NOMO-1 treated with DMSO at 0.1 percent for 48 hours (cell line): ENCODE measurements at regions not wholly inside any gene's neighbourhood (a gene's known extent, or its start where the extent isn't known, plus 50 kb on each side); places are given as distances from the start of the nearest gene placed in this dataset.
"Not testable (repeated sequence)": the region's sequence is repeated elsewhere in the genome, so short reads cannot be mapped to it uniquely, and the experiment has no call there.

Experiments
- DNase-seq: peaks from one replicate; lab custom pipeline; 2025; ENCODE audit not compliant: unreplicated experiment; lab: John Stamatoyannopoulos, UW

DNA sequence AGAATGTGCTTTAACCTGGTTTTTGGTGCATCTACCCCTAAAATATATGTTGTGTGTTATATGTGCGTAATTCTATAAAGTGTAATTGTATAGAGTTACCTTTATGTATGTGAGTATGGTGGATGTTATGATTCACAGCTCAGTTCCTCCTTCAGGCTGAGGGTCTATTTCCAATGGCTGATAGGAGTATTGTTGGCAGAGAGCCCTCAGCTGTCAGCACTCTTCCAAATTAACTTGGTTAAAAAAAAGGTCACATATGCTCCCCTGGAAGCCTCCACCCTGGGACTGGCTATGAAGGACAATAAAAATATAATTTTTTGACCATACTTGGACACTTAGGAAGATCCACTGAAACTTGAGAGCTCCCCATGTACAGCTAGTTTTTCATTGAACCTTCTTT is 250.4 kb upstream of the CDH12 start:
- DNase-seq = no peak

DNA sequence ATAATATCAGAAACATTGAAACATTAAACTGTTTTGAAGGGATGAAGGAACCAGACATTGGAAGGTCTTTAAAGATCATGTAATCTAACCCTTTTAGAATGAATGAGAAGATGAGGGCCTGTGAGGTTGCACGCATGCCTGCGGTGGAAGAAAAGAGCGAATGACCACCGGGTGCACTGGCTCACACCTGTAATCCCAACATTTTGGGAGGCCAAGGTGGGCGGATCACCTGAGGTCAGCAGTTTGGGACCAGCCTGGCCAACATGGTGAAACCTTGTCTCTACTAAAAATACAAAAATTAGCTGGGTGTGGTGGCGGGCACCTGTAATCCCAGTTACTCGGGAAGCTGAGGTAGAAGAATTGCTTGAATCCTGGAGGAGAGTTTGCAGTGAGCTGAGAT is 242.3 kb upstream of the CDH12 start:
- DNase-seq = not testable (repeated sequence)

DNA sequence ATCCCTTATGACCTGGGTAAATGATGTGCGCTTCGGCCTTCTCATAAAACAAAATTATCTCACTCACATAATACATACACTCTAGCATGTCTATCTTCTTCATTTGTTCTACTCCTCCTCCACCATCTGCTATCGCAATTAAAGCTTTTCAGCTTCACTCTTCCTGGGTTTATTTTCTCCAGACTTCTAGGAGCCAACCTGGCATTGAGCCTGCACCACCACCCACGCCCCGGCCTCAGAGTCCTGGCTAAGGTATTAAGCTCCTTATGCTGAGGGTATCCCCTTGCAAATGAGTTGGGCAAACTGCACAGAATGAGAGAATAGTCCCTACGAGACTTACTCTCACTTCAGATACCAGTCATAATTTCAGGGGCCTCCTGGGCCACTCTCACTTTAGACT is 236.1 kb upstream of the CDH12 start:
- DNase-seq = no peak

DNA sequence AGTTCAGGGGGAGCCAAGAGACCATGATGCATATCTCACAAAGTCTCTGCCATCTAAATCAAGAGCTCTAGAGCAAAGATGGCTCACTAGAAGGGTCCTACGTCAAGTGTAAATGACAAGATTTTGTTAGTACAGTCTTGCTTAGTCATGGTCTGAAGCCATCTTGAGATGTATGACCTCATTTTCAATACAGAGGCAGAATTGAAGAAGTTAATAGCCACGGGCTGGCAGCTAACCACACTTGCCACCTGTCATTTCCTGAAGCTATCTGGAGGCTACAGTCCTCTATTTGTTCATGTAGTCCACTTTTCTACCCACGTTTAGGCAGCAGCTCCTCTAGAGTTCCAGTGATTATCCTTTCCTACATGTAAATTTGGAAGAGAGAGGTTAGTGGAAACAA is 231.7 kb upstream of the CDH12 start:
- peak; percentile 10 for DNase-seq

DNA sequence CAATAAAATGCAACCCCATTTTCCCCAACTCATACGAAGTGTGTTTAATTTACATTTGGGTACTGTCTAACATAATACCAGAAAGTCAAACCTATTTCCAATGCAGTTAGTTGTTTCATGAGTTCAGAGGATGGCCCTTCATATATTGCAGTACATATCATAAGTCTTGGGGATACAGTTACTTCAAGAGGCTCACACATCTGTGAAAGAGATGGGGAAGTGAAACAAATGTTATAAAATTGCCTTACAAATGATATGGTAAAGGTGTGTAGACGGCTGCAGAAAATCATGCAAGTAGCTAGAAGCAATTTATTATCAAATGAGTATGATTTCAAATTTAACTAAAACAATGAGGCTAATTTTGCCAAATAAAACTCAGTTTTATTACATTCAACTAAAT is 219.0 kb upstream of the CDH12 start:
- DNase-seq = no peak

DNA sequence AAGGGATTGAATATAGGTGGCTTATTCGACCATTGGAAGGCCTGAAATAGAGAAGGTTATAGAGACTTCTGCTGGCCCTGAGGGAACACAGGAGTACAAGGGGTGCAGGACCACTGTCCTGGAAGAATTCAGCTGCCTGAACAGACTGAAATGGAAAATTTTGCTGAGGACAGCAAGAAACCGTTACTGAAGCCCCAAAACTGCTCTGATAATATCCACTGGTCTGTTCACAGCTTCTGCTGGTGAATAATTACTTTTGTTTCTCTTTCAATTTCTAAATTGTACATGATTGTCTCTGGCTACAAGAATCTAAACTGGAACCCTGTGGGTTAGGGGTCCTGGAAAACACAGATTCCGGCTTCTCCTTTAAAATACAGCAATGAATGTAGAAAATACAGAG is 218.5 kb upstream of the CDH12 start:
- DNase-seq = no peak

DNA sequence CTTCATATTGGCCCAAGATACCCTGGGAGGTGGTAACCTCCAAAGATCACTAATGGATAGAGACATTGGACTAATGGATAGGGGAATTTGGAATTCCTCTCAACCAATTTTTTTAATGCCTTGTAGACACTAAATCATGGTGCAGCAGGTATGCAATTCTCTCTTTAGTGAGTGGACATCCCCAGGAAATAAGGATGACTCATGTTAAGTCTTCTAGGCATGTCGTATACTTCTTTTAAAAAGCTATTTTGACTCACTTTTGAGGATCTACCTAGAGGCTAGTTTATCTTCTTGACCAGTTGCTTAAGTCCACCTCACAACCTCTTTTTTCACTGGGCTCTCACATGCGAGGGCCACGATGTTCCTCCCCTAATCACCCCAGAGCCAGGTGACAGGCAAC is 211.6 kb upstream of the CDH12 start:
- no peak for DNase-seq

DNA sequence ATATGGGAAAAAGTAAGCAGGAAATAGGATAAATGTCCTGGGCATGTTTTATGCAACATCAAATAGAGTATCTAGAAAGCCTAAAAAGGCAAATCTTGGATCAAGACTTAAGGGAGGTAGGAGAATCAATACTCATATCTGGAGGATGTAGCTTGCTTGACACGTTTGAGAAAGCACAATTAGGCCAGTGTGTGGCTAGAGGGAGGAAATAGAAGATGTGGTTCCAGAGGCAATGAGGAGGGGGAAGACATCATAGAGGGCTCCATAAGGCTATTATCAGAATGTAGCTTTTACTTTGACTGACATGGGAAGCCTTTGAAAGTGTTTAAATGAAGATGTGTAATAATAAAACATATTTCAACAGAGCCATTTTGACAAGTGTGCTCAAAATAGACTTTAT is 200.7 kb upstream of the CDH12 start:
- DNase-seq = no peak

DNA sequence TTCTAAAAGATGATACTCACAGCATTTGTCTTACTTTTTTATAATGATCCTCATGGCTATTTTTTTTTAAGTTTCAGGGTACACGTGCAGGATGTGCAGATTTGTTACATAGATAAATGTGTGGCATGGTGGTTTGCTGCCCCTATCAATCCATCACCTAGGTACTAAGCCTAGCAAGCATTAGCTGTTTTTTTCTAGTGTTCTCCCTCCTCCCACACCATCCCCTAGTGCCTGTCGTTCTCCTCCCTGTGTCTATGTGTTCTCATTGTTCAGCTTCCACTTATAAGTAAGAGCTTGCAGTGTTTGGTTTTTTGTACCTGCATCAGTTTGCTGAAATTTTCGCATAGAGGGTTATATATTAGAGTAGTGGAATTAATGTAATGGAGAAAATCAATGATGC is 189.1 kb upstream of the CDH12 start:
- DNase-seq = no peak

DNA sequence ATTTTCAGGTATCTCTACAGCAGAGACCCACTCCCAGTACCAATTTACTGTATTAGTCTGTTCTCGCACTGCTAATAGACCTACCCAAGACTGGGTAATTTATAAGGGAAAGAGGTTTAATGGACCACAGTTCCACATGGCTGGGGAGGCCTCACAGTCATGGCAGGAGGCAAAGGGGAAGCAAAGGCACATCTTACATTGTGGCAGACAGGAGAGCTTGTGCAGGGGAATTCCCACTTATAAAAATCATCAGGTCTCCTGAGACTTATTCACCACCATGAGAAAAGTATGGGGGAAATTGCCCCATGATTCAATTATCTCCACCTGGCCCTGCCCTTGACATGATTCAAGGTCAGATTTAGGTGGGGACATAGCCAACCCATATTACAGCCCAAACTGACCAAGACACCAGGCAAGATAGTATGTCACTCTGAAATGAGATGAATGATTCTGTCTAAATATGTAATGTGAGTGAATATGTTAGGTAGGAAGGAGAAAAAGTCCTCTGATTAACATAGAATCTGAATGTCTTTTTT is 182.5 kb upstream of the CDH12 start:
- DNase-seq = no peak

DNA sequence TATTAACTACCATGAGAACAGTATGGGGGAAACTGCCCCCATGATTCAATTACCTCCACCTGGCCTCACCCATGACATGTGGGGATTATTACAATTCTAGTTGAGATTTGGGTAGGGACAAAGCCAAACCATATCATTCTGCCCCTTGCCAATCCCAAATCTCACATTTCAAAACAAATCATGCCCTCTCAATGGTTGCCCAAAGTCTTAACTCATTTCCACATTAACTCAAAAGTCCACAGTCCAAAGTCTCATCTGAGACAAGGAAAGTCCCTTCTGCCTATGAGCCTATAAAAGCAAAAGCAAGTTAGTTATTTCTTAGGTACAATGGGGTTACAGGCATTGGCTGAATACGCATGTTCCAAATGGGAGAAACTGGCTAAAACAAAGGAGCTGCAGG is 180.7 kb upstream of the CDH12 start:
- no peak for DNase-seq

DNA sequence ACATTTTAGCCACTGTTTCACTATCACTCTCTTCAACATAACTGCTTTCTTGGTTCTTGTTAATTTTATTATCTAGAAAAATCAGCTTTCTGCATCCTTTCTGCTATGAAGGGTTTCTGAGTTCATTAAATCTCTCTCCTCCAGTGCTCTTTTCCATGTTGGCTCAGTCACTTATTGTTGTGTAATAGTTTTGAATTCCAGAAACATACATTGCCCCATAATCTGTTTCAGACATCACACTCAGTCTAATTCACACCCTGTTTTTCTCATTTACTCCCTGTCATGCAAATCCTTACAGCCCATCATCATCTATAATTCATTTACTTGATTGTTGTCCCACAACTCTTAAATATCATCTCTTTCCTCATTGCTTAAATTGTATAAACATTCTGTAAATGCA is 176.1 kb upstream of the CDH12 start:
- DNase-seq = no peak

DNA sequence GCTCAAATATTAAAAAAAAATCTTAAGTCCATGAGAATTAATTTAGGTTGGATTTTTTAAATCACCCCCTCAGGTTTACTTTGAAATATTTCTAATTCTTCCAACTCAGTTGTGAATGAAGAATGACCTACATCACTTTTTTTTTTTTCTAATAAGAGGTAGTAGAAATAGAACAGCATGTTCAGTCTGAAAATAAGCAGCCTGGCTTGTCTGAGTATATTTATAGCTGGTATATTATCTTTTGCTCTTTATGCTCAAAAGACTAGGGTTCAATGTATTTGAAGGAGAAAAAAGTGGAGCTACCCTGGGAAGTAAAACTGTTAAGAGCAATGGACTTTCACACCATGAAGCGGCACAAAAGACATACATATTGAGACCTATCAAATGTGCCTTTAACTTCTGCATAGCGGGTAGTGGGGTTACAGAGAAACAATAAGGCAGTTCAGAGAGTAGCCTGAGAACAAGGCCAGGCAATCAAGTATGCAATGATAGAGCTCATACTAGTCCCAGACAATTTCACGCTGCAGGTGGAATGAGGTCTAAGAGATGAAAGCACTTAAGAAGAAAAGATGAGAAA is 175.4 kb upstream of the CDH12 start:
- DNase-seq = no peak

DNA sequence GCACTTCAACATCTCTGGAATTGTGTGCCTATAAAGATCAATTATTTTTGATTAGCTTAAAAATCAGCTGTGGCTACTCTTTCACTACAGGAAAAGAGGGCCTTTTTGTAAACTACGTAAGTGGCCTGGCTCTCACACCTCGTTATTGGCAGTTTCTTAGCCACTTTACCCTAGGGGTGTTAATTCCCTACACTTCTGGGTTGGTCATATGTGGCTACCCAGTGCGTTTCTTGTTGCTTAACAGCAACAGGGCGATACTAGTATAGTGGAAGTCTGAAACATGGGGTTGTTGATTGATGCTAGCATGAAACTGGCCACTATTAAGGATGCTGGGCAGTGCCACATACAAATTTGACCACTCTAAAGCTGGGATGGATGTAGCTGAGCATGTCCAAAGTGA is 174.7 kb upstream of the CDH12 start:
- no peak for DNase-seq

DNA sequence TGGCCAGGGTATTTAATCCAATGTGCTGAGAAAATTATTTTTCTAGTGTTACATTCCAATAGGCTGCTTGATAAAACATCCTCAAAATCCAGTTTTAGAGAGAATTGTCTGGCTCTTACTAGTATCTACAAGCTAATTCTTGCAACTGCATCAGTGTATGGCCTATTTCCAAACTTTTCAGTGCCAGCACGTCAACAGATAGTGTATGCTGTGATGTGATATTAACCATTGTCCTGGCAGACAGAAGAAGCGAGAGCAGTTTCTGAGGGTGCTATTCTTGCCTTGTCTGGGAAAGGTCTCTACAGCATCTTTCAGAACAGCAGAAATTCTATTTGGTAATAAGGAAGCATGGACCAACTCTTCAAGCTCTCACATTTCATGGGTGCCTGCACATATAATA is 174.2 kb upstream of the CDH12 start:
- DNase-seq = no peak

DNA sequence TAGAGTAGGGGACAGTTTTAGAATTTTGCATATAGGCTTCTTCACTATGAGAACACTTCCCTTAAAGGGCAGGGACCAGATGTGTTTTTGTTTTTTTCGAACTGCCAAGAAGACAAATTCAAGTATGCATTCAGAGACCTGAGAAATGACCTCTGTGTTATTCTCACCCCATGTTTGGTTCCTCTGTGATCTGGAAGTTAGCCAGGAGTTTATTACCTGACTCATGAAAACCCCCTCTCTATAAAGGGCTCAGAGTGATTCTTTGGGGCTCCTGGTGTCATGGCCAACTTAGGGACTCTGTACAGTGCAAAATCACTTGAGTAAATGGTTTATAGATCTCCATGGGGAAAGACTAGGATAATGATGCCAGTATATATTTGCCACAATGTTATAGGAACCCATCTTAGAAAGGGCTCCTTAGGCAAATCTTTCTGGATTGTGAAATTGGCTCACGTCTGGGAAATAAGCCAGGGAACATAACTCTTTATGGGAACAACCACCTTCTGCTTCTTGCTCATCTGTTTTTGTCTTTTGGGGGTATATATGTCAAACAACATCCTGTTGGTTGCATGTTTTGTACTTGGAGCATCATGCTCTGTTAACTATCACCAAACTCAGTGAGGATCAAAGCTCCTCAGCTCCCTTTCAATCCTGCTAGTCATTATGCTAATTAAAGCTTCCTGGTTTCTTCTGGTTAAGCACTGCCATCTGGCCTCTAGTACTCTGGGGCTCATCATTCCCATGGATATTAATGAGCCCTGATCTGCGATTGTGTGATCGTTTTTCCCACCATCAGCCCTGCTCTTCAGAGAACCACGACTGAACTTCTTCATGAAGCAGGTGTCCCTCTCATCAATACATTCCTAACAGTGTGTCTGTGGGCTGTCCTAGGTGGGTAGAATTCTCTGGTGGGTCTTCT is 173.4 kb upstream of the CDH12 start:
- DNase-seq = no peak

DNA sequence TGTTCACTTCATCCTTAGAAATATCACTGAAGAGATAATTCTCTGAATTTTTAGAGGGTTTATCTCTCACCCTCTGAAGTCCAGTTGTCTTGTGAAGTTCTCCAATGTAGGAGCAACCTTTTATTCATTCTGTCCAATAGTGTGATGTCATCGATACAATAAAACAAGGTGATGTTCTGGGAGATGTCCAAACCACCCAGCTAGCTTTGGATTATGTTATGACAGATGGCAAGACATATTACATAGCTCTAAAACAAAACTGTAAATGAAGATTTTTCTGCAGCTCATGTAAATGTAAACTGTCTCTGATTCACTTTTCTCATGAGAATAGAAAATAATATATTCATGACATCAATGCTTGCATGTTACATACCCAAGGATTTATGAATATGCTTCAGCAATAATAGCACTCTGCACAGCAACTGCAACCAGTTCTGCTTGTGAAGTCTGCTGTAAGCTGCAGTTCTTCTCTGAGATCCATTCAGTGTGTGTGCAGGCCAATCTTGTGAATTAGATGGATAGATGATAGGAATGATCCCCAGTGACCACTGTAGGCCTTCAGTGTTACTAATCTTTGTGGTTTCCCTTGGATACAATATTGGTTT is 172.6 kb upstream of the CDH12 start:
- no peak for DNase-seq

DNA sequence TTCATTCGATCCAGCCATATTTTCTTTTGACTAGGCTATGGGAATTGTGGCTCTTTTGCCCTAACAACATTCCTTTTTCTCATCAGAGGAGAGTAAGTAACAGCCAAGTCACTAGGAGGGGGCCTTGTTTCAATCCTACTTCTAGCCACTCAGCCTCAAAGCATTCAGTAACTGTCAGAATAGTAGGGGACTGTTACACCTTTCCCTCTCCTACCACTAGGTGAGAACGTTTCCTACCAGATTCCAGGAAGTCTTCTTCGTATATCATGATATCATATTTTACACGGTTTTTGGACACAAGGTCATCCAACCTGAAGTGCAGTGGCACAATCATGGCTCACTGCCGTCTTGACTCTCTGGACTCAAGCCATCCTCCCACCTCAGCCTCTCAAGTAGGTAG is 171.3 kb upstream of the CDH12 start:
- no peak for DNase-seq

DNA sequence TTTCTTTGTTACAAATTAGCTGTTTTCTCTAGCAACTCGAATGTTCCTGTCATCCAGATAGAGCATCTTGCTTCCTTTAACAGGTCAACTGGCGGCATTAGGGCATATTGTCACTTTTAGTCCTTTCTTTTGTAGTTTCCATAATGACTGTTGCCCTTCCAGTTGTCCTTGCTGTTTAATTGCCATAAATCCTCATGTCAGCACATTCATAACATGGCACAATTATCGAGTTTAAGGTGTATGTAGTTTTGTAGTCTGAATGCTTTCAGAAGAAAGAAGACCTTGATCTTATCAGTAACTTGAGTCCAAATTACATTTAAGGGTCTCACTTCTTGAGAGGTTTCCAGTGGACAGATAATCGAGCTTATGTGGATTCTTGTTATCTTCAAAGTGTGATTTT is 161.7 kb upstream of the CDH12 start:
- no peak for DNase-seq

DNA sequence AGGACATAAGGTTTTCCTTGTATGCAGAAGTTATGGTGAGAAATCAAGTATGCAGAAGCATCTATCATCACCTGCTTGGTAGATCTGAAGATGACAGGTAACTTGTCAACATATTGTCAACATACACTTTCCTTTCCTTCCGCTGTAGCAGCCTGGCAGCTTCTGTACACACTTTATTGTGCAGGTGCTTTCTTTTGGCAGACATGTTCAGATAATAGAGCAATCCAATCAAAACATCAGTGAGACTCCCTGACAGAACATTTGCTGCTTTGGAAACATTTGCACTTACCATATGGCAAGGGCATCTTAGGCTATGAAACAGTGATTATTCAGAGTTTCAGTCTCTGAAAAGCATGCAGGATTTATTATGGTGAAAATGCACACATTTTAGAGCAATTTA is 161.1 kb upstream of the CDH12 start:
- no peak for DNase-seq

DNA sequence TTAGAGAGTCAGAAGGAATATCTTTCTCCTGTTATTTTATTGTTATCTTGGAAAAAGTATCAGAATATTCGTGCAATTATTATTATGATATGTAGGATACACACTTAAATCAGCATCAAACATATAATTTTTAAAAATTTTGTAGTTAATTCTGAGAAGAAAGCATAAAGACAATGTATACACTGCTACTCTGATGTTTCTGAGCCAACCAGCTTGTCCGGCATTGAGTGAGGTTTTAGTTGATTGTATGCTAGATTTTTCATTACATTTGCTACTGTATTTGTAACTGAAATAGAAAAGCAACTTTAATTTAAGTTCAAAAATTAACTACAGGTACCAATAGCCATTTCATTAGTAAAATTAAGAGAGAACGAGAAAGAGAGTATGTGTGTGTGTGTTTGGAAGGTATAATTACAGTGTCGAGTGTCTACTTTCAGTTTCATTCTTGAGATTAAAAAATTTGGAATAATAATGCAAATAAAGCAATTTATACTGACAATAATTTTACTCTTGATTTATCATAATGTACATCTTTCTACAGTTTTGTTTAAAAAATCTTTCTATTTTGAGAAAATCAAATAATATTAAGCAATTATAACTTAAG is 160.4 kb upstream of the CDH12 start:
- DNase-seq = no peak

DNA sequence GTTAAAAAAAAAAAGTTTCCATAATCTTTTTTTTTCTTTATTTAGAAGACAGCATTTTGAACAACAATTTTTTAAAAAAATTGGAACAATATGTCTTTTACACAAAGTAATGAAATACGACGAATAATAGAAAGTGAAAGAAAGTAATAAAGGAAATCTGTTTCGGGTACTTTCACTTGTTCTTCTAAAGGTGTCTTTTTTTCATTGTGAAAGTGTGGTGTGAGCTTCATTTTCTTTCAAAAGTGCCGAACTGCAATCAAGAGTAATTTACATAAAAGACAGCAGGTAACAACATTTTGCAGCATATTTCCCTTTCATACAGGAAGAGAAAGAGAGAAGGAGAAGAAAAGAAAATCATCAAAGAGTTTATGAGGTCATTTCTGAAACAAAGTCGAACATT is 159.7 kb upstream of the CDH12 start:
- DNase-seq = peak; percentile 21
